ENCODE measurements at regions not wholly inside any gene's neighbourhood (a gene's known extent, or its start where the extent isn't known, plus 50 kb on each side); places are given as distances from the start of the nearest gene placed in this dataset.

- peaks cover 0 to 9% (median 4%) of the 10 kb centered on the region in 7 donors for H3K27me3 ChIP-seq (replicated peaks in 1 of 7)
- no peaks in the 10 kb centered on the region for H3K9me3 ChIP-seq
- intact Hi-C loops (cut with DNase I; ENCODE audit: low total_unique reads) = loop anchor here (10.0 kb wide), 1 partner anchor 72 kb away; no protein-coding TSS in a partner anchor
Measured at GRCh38 chr3:56986347-56986746, 74.1 kb upstream of the SPATA12 start.

DNA sequence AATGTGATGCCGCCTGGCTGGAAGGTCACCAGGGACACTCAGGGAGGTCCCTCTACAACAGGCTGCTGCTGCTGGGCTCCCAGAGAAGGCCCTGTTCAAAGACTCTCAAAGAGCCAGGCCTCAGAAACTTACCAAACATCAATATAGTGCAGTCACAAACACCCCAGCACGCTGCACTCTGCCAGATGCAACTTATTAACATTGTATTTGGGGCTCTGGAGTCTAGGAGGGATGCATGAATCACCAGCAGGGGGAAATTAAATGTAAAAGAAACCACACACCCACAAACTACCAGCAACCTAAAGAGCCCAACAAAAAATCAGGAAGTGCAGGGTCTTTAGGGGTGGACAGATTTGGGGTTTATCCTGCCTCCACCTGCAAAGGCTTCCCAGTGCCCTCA lies 74.6 kb upstream of the SPATA12 start:
- Histone ChIP-seq H3K36me3 (no peaks in the 10 kb centered on the region), H3K27me3 (replicated peaks in 1 of 7) (peaks cover 0 to 9% (median 4%) of the 10 kb centered on the region in 7 donors), H3K27ac (no peak overlapping the region), H3K4me1 (peaks cover 0 to 16% (median 8%) of the 10 kb centered on the region in 6 donors), H3K4me3 (no peak overlapping the region), H3K9me3 (no peaks in the 10 kb centered on the region)
- intact Hi-C loops (cut with DNase I; ENCODE audit: low total_unique reads) = loop anchor here (10.0 kb wide), 1 partner anchor 71 kb away; no protein-coding TSS in a partner anchor
- no peak for DNase-seq
- no peak for TF ChIP-seq POLR2A (IDR thresholded peaks at IDR 0.05)
- TF ChIP-seq POLR2AphosphoS5 (IDR thresholded peaks at IDR 0.05) = no peak
- TF ChIP-seq, protein P1, sequence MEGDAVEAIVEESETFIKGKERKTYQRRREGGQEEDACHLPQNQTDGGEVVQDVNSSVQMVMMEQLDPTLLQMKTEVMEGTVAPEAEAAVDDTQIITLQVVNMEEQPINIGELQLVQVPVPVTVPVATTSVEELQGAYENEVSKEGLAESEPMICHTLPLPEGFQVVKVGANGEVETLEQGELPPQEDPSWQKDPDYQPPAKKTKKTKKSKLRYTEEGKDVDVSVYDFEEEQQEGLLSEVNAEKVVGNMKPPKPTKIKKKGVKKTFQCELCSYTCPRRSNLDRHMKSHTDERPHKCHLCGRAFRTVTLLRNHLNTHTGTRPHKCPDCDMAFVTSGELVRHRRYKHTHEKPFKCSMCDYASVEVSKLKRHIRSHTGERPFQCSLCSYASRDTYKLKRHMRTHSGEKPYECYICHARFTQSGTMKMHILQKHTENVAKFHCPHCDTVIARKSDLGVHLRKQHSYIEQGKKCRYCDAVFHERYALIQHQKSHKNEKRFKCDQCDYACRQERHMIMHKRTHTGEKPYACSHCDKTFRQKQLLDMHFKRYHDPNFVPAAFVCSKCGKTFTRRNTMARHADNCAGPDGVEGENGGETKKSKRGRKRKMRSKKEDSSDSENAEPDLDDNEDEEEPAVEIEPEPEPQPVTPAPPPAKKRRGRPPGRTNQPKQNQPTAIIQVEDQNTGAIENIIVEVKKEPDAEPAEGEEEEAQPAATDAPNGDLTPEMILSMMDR (IDR thresholded peaks at IDR 0.05 in 8 of 11, conservative IDR thresholded peaks at IDR 0.05 in 3 of 11) = no peak
- 15 to 88% (median 59%) methylated on average over 1 to 2 of the region's 2 CpGs for WGBS, 5 donors

More at GRCh38 chr3:56986347-56986746, 74.1 kb upstream of the SPATA12 start:
- no peak for DNase-seq
- H3K4me1 ChIP-seq = peaks cover 0 to 12% (median 6%) of the 10 kb centered on the region in 6 donors
- 64 to 75% (median 67%) methylated on average over 5 of the region's 5 CpGs for WGBS, 5 donors
- no peak overlapping the region for H3K4me3 ChIP-seq
- no peak overlapping the region for H3K27ac ChIP-seq
- TF ChIP-seq, protein P1 (IDR thresholded peaks at IDR 0.05 in 8 of 11, conservative IDR thresholded peaks at IDR 0.05 in 3 of 11) = no peak
- TF ChIP-seq POLR2AphosphoS5 (IDR thresholded peaks at IDR 0.05) (no peak), POLR2A (IDR thresholded peaks at IDR 0.05) (no peak)
- H3K36me3 ChIP-seq = no peaks in the 10 kb centered on the region

- intact Hi-C loops (cut with DNase I; ENCODE audit: low total_unique reads) = loop anchor here (10.0 kb wide), 1 partner anchor 71 kb away; no protein-coding TSS in a partner anchor
Measured at GRCh38 chr3:56985460-56985859, 75.0 kb upstream of the SPATA12 start.

DNA sequence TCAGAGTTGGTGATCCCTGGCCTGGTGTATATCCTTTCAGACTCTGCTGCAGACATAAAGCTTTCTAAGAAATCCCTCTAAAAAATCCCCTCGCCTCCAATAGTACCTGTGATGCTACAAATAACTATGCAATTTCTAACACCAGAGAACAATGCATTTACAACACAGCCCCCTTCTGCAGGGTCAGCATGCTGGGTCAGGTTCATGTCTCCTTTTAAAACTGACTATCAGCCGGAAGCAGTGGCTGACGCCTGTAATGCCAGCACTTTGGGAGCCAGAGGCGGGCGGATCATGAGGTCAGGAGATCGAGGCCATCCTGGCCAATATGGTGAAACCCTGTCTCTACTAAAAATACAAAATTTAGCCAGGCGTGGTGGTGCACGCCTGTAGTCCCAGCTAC lies 77.0 kb upstream of the SPATA12 start:
- Histone ChIP-seq H3K4me1 (peaks cover 0 to 13% (median 2%) of the 10 kb centered on the region in 6 donors), H3K9me3 (no peaks in the 10 kb centered on the region), H3K27me3 (replicated peaks in 1 of 7) (no peaks in the 10 kb centered on the region), H3K4me3 (no peak overlapping the region), H3K27ac (no peak overlapping the region), H3K36me3 (no peaks in the 10 kb centered on the region)
- no peak for DNase-seq
- TF ChIP-seq, protein P1 (IDR thresholded peaks at IDR 0.05 in 8 of 11, conservative IDR thresholded peaks at IDR 0.05 in 3 of 11) = no peak
- peak in 2 of 3 donors; percentile 41 to 66 for TF ChIP-seq POLR2AphosphoS5 (IDR thresholded peaks at IDR 0.05)
- intact Hi-C loops (cut with DNase I; ENCODE audit: low total_unique reads) = loop anchor here (10.0 kb wide), 1 partner anchor 69 kb away; no protein-coding TSS in a partner anchor
- 70 to 90% (median 83%) methylated on average over 8 of the region's 8 CpGs for whole genome bisulfite sequencing, 5 donors

More at GRCh38 chr3:56985460-56985859, 75.0 kb upstream of the SPATA12 start:
- TF ChIP-seq, protein P1 (IDR thresholded peaks at IDR 0.05 in 8 of 11, conservative IDR thresholded peaks at IDR 0.05 in 3 of 11) = no peak
- TF ChIP-seq POLR2A (IDR thresholded peaks at IDR 0.05) (no peak), POLR2AphosphoS5 (IDR thresholded peaks at IDR 0.05) (no peak)
- no peak for DNase-seq
- Histone ChIP-seq H3K36me3 (no peaks in the 10 kb centered on the region), H3K4me3 (no peak overlapping the region), H3K9me3 (no peaks in the 10 kb centered on the region), H3K27ac (no peak overlapping the region), H3K27me3 (replicated peaks in 1 of 7) (peaks cover 0 to 9% (median 4%) of the 10 kb centered on the region in 7 donors), H3K4me1 (peaks cover 0 to 21% (median 8%) of the 10 kb centered on the region in 6 donors)
- WGBS, 5 donors = 90 to 99% (median 97%) methylated on average over 9 of the region's 9 CpGs

Data from spleen (tissue), 11 donors.